ENCODE measurements at regions not wholly inside any gene's neighbourhood (a gene's known extent, or its start where the extent isn't known, plus 50 kb on each side); places are given as distances from the start of the nearest gene placed in this dataset.

DNA sequence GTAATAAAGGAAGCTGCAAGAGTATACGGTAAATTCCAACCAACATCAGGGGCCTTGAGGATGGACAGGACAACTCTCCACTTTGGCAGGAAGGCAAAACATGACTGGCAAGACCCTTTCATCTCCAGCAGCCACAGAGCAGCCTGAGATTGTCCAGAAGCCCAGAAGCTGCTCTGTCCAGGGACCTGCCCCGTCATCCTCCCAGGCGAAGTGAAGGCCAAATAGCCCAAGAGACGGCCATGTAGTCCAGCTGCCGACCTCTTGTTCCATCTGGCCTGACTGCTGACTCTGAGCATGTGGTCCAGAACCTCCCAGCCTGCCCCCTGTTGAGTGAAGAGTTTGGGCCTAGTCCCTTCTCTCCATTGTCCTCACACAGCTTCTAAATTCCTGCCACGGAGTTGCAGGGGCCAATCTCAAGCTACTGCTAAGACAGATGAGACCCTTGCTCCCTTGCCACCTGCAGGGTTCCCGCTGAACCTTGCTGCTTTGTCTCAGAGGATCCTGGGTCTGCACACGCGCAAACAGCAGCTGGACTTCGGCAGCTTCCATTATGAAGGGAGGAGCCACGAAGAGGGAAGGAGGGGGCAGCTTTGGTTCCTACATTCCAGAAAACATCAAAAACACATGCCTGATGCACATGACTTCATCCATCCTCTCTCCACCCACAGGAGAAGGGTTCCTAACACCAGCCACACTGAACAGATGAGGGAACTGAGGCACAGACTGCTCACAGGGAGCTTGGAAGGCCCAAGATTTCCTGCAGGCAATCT is 196.9 kb downstream of the KATNAL1 start:
- TF ChIP-seq, protein P1, sequence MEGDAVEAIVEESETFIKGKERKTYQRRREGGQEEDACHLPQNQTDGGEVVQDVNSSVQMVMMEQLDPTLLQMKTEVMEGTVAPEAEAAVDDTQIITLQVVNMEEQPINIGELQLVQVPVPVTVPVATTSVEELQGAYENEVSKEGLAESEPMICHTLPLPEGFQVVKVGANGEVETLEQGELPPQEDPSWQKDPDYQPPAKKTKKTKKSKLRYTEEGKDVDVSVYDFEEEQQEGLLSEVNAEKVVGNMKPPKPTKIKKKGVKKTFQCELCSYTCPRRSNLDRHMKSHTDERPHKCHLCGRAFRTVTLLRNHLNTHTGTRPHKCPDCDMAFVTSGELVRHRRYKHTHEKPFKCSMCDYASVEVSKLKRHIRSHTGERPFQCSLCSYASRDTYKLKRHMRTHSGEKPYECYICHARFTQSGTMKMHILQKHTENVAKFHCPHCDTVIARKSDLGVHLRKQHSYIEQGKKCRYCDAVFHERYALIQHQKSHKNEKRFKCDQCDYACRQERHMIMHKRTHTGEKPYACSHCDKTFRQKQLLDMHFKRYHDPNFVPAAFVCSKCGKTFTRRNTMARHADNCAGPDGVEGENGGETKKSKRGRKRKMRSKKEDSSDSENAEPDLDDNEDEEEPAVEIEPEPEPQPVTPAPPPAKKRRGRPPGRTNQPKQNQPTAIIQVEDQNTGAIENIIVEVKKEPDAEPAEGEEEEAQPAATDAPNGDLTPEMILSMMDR (IDR thresholded peaks at IDR 0.05), result no peak
- no peak overlapping the region for H3K27ac ChIP-seq
- H3K27me3 ChIP-seq, result no peaks in the 10 kb centered on the region
- intact Hi-C loops (cut with DNase I), result loop anchor here in 9 of 10 donors (2.0 to 5.0 kb wide), 6 partner anchors 262 to 603 kb away; no protein-coding TSS in a partner anchor
- 73 to 77% methylated on average over 11 of the region's 11 CpGs for WGBS, 2 donors
- H3K9me3 ChIP-seq, result no peaks in the 10 kb centered on the region
- H3K36me3 ChIP-seq, result no peaks in the 10 kb centered on the region
- no peak overlapping the region for H3K4me3 ChIP-seq
- peaks cover 0 to 35% (median 17%) of the 10 kb centered on the region in 9 donors for H3K4me1 ChIP-seq
- no peak for DNase-seq
- peak in 1 of 8 donors; percentile 24 for ATAC-seq

- Histone ChIP-seq H3K4me1 (peaks cover 0 to 29% (median 12%) of the 10 kb centered on the region in 9 donors), H3K27me3 (no peaks in the 10 kb centered on the region), H3K9me3 (no peaks in the 10 kb centered on the region), H3K4me3 (no peak overlapping the region), H3K27ac (no peak overlapping the region), H3K36me3 (no peaks in the 10 kb centered on the region)
- 88% methylated on average over 8 of the region's 8 CpGs for WGBS, 2 donors
- ATAC-seq (no peak), DNase-seq (no peak)
- TF ChIP-seq, protein P1 (IDR thresholded peaks at IDR 0.05), result no peak
- intact Hi-C loops (cut with DNase I), result loop anchor here in 9 of 10 donors (2.0 to 10.0 kb wide), 7 partner anchors 175 to 602 kb away; no protein-coding TSS in a partner anchor
Measured at GRCh38 chr13:30109471-30110135, 197.7 kb downstream of the KATNAL1 start.

DNA sequence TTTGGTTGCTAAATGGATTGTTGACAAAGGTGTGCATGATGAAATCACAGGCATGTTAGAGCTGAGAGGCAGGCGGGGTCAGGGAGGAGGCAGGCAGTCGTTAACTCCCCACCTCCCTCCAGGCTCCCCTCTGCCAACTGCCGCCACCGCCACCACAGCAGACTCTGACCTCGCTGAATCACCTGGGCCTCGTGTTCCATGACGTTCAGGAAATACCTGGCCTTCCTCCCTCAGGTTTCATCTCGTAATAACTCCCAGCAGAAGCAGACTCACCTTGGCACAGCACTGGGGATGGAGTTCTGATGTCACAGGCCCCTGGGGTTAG is 198.5 kb downstream of the KATNAL1 start:
- no peak for DNase-seq
- intact Hi-C loops (cut with DNase I), result loop anchor here in 1 of 10 donors (10.0 kb wide), 1 partner anchor 174 kb away; no protein-coding TSS in a partner anchor
- no peak for ATAC-seq
- WGBS, 2 donors, result 81 to 84% methylated on average over 8 of the region's 8 CpGs
- H3K9me3 ChIP-seq, result no peaks in the 10 kb centered on the region
- peaks cover 0 to 24% (median 6%) of the 10 kb centered on the region in 9 donors for H3K4me1 ChIP-seq
- no peak overlapping the region for H3K27ac ChIP-seq
- no peaks in the 10 kb centered on the region for H3K27me3 ChIP-seq
- no peaks in the 10 kb centered on the region for H3K36me3 ChIP-seq
- no peak overlapping the region for H3K4me3 ChIP-seq
- TF ChIP-seq, protein P1 (IDR thresholded peaks at IDR 0.05), result no peak

DNA sequence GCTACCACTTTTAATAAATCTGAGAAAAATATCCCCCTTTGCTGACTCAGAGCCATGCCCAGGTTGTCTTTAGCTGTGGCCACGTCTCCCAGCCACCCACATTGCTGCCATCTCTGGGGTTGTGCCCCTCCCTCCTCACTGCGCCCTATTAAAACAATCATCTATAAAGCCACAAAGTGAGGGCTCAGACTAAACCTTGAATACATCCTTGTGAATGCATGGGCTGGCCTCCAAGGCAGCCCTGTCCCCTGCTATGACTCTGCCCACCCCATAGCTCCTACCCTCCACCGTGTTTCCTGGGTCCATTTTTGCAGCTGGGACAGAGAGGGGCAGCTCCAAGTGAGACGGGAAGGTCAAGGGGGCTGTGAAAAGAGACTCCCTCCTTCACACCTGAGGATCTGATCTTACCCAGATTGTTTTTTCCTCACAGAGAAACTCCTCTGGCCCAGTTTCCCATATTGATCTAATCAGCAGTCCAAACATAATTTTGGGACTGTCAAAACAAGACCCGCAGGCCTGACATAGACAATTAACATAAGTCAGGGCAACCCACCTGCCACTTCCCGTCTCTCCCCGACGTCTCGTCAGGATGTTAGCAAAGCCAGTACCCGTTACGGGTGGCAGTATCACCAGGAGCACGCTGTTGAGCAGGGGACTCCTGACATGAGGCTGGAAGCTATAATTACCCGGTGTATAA is 199.0 kb downstream of the KATNAL1 start:
- intact Hi-C loops (cut with DNase I), result loop anchor here in 1 of 10 donors (10.0 kb wide), 1 partner anchor 174 kb away; no protein-coding TSS in a partner anchor
- H3K27ac ChIP-seq, result no peak overlapping the region
- no peaks in the 10 kb centered on the region for H3K9me3 ChIP-seq
- no peak overlapping the region for H3K4me3 ChIP-seq
- WGBS, 2 donors, result 77 to 78% methylated on average over 13 of the region's 13 CpGs
- no peaks in the 10 kb centered on the region for H3K27me3 ChIP-seq
- DNase-seq (no peak), ATAC-seq (no peak)
- TF ChIP-seq, protein P1 (IDR thresholded peaks at IDR 0.05), result no peak
- no peaks in the 10 kb centered on the region for H3K36me3 ChIP-seq
- H3K4me1 ChIP-seq, result peaks cover 0 to 27% (median 6%) of the 10 kb centered on the region in 9 donors
